AML-193 (cell line): ENCODE measurements at regions not wholly inside any gene's neighbourhood (a gene's known extent, or its start where the extent isn't known, plus 50 kb on each side); places are given as distances from the start of the nearest gene placed in this dataset.

Experiments used
- DNase-seq, 2 experiments: peaks; one replicate each; lab custom pipeline; 2025; lab: John Stamatoyannopoulos, UW

DNA sequence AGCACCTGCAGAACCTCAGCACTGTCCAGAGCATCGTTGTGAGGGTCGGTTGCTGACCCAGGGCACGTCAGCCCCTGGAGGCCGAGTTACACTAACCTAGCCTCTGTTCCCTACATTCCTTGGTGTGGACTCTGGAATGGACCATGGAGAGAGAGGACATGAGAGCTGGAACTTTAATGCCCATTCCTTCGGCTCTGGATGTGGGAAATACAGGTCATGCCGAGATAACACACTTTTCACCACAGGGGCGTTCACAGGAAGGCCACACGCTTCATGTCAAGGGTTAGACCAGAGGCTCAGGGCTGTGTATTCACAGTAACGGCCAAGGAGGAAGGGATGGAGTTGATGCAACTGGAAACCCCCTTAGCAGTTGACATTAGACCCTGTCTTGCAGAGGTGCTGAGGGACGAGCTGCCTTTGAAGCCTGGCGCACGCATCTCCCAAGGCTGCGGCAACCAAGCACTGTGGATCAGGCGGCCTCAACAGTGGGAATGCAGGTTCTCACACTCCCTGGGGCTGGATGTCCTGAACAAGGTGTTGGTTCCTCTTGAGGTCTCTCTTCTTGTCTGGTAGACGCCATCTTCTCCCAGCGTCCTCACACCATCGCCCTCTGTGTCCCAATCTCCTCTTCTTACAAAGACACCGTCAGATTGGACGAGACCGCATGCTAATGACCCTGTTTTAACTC lies 245.2 kb downstream of the KLF6 start:
- DNase-seq = no peak

DNA sequence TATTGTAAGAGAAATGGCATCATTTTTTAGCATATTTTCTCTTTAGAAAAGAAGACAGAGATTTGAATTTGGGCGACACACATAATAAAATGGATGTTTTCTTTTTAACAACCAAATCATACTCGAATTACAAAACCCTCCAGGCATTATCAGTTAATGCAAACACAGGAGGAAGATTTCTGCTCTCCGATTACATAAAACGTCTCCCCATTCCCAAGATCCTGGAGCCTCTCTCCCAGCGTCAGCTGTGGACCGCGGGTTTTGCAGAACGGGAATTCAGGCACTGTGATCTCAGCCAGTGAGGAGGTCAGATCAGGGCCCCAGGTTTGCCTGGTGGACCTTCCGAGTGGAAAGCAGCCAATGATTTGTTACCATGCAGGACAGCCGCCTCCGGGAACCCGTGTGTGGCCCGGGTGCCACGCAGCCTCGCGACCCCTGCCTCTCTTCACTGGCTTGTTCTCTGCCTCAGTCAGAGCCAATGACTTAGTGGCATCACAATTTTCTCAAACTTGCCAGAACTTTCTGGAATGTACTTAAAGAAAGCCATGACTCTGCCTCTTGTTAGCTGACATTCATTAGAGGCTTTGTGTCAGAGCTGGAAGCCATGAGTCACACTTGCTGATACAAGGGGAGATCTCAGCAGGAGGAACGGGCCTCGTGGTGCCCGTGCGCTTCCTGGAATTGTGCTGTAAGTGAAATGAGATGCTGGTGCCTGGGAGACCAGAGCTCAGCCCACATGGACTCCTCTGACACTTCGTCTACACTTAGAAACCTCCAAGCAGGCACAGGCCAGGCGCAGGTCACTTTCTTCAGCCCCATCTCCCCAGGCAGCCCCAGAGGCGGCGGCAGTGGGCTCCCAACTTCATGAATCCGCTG lies 246.1 kb downstream of the KLF6 start:
- no peak for DNase-seq

DNA sequence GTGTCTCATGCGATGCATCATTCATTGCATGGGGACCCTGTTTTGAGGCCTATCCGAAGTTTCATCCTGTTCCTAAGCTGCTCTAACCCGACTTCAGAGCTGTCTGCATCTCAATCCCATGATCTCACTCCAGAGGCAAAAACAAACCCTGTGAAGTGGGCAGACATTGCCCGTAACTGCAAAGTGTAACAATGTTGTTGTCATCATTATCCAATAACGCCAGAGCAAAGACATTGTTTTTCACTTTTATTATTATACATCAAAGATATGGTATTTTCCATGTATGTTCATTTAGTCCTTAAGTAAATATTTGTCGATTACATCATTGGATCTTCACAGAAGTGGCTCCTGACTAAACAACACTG lies 246.7 kb downstream of the KLF6 start:
- DNase-seq = no peak

DNA sequence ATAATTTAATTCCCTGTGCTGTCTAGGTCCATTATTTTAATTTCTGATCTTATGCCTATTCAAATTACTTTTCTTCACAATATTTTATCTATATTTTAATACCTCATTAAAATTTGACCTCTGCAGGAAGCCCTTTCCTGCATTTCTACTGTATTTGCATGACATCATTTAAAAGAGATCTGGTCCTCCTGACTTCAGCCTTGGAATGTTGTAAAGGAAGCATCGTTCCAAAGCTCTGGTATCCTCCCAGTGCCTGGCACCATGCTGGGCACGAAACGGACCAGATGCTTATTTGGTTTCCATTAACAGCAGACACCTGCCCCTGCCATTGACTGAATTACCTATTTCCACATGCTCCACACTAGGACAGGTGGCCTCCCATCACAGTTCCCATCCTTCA lies 247.5 kb downstream of the KLF6 start:
- no peak for DNase-seq

DNA sequence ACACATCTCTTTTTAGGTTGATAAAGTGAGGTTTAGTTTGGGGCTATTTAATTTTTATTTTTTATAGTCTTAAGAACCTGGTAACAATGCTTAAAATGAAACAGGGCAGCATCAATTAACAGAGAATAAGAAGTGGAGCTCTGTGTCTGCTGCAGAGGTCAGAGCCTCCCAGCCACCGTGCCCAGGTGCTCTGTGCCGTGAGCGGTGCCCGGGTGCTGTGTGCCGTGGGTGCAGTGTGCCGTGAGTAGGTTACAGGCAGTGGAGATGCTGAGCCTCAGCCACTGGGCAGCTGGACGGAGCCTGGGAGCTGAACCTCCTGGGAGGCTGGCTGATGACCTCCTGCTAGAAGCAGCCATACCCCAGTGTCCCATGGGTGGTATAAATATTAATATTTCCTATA lies 250.0 kb downstream of the KLF6 start:
- no peak for DNase-seq

DNA sequence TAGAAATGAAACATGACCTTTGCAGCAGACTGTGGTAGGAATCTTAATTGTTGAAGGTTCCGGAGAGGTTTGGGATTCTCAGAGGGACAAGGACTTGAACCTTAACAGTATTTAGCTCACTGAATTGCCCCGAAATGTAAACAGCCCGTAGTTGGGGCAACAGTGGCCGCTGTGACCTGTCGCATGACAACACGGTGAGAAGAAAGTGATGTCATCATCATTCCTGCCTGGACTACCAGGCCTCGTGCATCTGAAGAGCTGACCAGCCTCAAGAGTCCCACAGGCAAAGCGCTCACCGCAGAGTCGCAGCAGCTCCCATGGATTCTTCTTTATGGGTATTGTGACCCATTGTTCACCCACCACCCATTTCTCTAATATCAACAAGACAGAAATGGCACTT lies 250.6 kb downstream of the KLF6 start:
- DNase-seq = no peak

DNA sequence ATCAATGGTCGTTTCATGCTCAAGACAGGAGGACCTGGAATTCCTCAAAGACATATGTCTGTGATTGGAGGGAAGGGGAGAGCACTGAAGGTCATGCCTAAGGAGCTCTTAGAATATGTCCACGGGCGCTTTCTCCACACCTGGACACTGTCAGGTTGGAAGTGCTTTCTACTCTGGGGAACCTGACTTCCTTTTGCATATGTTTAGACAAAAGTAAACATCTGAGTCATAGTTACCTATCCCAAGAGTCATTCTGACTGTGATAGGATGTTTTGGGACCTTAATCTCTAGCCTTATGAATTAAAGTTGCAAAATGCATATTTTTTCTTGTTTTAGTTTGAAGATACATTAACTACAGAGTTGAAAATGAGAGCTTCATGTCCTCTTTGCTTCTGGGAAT lies 251.7 kb downstream of the KLF6 start:
- no peak for DNase-seq

DNA sequence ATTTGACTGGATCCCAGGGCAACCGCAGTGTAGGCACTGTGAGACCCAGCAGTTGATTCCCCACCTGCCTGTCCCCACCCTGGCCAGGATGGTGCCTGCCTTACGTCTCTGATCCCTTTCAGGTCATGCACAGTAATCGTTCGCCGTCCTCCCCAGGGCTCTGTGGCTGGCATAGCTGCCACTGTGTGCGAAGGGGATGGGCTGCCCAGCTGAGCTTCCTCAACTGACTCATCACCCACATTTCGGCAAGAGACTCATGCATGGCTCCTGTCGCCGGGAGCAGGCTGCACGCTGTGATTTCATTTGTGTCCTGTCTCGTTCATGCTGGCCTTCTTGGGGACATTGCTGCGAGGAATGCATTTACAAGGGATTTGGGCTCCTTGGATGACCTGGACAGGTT lies 252.4 kb downstream of the KLF6 start:
- DNase-seq = no peak

DNA sequence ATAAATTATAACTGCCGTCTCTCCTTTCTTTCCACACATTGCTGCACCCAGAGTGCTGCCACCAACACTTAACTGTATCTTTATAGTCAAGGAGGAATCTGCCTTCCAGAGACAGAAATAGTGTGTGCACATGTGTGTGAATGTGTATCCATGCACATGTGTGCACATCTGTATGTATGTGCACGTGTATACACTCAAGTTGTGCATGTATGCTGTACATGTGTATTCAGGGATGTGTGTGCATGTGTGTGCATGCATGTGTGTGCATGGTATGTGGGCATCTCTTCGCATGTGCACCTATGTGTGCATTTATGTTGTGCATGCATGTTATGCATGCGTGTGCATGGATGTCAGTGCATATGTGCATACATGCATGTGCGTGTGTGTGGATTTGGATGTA lies 253.3 kb downstream of the KLF6 start:
- DNase-seq = no peak

DNA sequence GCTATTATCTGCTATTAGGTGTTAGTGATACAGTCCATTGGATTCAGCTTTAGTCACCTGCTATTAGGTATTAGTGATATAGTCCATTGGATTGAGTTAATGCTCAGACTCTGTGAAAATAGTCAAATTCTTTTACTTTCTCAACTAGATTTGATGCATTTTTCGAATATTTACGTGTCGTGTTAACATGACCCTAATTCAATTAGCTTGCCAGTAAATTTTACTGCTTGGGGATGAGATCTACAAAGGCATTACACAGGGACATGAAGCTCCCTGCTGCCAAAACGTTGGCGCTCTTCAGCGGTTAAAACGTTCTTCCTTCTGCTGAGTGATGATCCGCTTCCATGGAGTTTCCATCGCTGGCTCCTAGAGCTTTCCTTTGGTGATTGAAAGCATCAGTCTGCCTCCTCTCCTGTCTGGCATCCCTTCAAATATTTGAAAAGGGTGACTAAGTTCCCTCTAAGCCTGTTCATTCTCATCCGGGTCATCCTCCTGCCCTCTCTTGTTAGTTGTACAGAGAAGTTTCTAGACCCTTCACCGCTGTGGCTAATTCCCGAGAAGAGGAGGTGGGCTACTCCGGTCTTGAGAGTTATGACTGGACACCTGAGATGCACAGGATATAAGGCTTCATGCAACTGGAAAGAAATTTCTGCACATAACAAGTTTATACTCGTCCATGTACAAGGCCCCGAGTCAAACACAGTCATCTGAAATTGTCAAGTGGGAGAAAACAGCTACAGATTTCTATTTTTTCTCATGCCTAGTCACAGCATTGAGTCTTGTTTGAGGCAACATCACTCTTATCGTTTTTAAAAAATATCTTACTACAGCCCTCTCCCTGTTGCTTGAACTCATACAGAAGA lies 254.0 kb downstream of the KLF6 start:
- DNase-seq = no peak

DNA sequence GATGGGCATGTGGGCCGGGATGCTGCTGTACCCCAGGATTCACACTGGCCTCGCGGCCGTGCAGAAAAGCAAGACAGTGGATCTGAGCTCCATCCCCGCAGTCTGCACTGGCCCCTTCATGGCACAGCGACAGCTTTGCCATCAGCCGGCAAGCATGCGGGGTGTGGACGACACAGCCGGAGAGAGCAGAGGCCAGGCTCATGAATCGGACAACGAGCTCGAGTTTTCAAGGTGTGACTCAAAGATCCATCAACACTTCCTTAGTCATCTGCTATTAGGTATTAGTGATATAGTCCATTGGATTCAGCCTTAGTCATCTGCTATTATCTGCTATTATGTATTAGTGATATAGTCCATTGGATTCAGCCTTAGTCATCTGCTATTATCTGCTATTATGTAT lies 254.7 kb downstream of the KLF6 start:
- DNase-seq = no peak

DNA sequence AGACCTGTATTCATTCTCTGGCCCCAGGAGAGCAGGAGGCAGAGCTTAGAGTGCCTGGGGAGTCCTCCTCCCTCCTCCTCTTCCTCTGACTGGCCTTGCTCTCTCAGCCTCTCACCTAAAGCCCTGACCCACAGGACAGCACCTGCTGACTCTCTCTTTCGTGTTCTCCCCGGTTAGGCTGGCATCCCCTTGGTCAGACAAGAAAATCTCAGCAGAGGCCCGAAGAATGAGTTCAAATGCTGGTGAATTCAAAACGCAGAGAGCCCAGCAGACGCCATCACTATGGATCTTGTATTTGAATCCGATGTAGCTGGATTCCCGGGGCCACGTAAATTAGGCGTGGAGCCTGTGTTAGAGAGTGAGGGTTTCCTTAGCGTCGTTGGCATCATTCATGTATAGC lies 255.3 kb downstream of the KLF6 start:
- DNase-seq = no peak

DNA sequence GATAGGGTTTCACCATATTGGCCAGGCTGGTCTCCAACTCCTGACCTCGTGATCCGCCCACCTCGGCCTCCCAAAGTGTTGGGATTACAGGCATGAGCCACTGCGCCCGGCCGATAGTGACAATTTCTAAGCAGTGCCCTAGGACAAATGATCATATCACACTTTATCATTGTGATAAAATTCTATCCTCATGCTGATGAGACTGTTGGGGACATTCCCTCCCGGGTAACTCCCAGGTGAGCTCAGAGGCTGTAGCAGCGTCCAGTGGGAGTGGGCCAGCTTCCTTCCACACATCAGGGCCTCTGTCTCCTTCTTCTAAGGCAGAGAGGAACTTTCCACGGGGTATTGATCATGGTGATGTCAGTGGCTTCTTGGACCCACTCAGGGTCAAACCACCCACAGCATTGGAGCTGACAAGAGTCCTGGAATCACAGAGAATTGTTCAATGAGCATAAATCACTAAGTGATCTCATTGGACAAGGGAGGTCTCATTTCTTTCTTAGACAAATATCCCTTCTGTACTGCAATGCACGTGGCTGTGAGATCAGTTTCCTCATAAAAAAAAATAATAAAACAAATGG lies 256.1 kb downstream of the KLF6 start:
- no peak for DNase-seq

DNA sequence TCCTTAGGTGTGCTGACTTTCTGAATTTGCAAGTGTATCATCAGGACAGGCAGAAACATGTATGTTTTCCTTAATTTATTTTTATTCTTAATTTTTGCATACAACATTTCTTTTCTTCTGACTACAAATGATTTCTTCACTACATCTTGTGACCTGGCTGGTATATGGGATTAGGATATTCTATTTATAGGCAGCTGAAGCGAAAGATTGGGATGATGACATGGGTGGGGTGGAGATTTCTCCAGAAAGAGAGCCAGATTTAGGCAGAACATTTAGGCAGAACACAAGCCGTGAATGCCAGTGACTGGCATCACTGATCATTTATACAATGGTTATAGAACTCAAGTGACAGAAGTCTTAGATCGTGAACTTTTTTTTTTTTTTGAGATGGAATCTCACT lies 256.7 kb downstream of the KLF6 start:
- no peak for DNase-seq

DNA sequence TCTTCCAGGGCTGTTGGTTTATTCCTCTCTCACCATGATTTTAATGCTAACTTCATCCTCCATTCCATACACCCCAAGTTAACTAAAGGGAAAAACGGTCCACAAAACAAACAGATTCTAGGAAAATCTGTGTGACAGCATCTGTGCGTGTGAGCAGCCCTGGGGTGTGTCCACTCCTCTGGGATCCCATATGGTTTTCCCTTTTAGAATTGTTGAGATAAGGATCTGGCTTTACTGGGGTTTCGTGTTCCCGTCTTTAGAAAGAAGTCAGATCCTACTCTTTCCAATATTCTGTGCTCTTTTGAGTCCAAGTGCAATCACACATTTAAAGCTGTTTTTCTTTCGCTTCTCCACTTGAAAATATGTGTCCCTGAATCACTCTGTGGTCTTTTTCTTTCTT lies 257.1 kb downstream of the KLF6 start:
- no peak for DNase-seq

DNA sequence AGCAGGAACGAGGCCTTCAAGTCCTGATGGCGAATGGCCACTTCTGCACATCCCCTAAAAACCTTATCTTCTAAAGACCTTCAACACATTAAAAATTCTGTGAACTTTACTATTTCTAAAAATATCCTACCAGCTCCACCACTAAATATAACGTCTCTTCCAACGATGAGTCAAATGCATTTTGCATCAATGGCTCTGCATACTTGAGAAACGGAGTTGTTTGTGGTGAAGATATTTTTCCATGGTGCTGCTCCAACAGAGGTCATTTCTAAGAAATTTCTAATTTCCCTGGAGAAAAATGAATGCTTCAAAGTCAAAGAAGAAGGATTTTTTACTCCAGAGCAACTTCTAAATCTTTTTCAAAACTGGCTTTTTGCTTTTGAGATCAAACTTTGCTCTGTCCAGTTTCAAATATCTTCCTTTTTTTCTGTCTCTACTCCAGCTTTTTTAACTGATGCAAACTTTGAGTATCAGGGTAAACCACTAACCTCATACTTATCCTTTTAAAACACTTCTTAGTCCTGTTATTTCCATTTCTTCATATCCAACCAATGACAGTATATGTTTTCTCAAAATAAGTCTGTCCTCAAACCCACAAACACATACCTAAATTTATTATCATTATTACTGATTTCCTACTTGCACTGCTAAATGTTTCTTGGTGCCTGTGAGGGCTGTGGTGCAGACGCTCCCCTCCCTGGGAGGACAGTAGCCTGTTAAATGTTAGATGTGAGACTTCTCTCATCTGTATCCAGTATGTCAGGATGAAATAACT lies 258.1 kb downstream of the KLF6 start:
- no peak for DNase-seq

DNA sequence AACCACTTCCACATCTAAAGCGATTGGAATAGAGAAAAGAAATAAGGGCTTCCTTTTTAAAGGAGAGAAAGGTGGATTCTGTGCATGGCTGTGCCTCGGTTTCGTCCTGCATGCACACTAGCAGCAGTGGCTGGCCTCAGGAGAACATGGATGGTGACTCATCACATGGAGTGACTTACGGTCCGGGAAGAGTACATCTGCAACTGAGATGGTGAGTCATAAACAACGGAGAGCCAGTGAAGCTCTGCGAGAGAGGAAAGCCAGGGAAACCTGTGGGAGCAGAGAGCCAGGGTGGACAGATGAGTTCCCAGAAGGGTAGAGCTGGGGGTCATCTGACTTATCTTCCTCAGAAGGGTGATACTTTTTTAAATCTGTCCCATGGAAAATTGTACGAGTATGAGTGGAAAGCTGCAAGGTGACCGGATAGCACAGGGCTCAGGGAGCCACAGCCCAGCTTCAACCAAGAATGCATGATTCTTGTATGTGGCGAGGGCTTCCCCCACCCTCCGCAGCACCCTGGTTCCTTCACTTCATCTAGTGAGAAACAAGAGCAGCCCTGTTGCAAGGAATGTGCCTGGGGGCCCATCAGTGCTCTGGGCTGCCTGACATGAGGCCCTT lies 259.1 kb downstream of the KLF6 start:
- no peak for DNase-seq

DNA sequence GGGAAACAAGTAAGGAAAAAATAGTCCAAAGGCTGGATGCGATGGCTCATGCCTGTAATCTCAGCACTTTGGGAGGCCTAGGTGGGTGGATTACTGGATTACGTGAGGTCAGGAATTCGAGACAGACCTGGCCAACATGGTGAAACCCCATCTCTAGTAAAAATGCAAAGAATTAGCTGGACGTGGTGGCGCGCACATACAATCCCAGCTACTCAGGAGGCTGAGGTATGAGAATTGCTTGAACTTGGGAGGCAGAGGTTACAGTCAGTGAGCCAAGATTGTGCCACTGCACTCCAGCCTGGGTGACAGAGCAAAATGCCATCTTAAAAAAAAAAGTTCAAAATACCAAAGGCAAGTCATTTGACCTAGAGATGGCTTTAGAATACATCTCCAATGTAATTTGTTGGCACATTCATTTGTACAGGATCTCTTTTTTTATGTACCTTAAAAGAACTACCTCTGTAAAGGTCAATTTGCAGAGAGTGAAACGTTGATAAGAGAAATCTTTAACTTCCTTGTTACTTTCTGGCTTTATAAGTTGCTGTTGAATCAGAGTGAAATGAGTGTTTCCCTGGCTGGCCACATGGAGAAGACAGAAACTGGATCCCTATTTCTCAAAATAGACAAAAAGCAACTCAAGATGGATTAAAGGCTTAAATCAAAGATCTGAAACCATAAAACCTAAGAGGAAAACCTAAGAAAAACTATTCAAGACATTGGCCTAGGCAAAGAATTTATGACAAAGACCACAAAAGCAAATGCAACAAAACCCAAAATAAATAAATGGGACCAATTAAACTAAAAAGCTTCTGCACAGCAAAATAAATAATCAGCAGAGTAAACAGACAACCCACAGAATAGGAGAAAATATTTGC lies 260.7 kb downstream of the KLF6 start:
- DNase-seq = no peak

DNA sequence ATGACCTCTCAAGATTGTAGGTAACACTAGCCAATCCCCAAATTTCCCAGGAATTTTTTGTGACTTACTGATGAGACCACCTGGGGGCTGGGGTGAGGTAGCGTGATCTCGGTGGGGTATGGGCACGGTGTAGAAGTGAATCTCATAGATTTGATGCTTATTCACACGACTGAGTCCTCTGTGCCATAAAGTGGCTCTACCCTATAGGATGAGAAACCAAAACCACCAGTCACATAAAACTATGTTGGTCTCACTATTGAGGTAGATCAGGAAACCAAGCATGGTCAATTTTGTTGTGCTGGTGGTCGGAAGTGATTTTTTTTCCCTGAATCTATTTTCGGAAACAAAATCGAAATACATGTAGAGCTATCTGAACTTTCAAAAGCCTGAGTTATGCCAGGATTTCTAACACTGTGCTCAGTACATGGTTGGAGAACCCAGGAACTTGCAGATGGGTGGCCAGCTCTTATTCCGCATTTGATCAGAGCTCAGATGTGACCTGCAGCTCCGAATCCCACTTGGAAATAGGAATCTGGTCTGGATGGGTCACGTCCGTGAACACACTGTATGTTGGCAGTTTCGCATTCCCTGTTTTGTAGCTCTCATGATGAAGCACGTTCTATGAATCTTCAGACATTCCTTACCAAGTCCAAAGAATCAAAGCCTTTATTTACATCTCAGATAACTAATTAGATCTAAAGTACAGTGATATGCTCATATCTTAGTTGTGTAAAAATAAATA lies 261.5 kb downstream of the KLF6 start:
- no peak for DNase-seq

DNA sequence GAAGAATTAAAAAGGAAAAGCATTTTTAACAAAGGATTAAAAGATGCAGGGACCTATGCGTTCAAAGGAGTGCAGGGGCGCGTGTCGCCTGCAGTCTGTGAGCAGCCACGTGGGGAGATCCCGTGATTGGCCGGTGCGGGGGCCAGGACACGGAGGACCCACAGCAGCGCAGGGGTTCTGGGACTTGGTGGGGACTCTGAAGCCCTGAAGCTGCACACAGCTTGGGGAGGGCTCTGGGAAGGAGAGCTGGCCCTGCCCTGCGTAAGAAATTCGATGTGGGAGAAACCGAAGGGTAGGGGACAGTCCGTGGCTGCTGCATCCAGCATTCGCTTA lies 268.1 kb downstream of the KLF6 start:
- no peak for DNase-seq
